GM21390 (cell line): ENCODE measurements at regions not wholly inside any gene's neighbourhood (a gene's known extent, or its start where the extent isn't known, plus 50 kb on each side); places are given as distances from the start of the nearest gene placed in this dataset.
"Not testable (repeated sequence)": the region's sequence is repeated elsewhere in the genome, so short reads cannot be mapped to it uniquely, and the experiment has no call there.

Experiments used
- ATAC-seq: cut with Tn5 transposase; IDR thresholded peaks from one replicate; pipeline ENCODE4 v1.9.1; 2021; ENCODE audit not compliant: unreplicated experiment

DNA sequence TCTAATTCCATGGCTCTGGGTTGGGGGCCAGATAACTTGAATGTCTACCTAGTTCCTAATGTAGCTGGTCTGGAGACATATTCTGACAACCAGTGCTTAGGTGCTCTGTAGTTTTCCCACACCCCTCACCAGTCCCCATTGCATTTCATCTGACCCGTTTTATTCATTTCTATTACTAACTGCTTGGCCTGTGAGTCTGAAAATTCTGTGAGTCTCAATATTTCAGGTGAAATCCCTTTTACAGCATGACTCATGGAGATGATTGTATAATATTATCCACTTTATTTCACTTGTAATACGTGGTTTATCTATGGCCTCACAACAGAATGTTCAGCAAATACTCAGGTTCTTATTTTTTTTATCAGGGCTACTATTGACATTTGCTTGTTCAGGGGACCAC is 103.7 kb upstream of the UGP2 start:
- no peak for ATAC-seq

GRCh38 chr2:63739180-63739579 is 102.5 kb upstream of the UGP2 start:
- ATAC-seq: not testable (repeated sequence)

- no peak for ATAC-seq
Measured at GRCh38 chr2:63740020-63740419, 101.7 kb upstream of the UGP2 start.

DNA sequence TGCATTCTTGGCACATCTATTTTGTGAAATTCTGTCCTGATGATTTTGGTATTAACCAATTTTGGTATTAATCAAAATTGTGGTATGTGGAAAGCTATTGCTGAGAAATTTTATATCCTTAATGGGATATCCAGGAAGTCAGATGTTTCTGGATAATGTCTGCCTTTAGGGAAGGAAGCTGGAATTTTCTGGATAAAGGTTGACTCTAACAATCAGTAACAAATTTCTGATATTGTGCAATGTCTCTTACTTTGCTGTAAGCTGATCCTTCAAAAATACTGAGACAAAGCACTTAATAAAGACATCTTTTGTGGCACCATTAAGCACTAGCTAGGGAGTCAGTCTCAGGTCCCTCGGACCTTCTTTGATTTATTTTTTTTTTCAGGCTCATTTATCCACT is 100.8 kb upstream of the UGP2 start:
- ATAC-seq: no peak

DNA sequence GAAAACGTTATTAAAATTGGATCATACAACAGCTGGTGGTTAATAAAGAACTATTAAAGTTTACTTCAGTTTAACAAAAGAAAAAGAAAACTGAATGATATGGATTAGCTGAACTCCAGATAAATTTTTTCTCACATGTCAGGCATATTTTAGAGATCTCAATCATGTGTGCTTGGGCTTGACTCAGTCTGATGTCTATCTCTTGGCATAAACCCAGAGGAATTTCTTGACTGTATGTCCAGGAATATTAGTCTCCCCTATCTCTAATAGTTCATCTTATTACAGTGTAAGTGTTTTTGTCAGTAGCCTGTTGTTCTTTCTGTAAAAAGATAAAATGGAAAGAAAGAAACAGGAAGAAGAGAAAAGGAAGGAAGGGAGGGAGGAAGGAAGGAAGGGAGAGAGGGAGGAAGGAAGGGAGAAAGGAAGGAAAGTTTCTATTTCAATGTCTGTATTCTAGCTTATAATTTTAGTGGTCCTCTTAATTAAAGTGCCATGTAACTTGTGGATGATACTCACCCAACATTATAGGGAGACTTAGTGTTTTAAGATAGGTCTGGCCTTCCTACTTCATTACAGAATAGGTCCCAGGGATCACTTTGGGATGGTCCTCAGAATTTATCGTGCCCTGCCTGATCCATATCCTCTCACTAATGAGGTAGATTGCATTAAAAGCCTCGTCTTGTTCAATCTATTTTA is 99.7 kb upstream of the UGP2 start:
- no peak for ATAC-seq

DNA sequence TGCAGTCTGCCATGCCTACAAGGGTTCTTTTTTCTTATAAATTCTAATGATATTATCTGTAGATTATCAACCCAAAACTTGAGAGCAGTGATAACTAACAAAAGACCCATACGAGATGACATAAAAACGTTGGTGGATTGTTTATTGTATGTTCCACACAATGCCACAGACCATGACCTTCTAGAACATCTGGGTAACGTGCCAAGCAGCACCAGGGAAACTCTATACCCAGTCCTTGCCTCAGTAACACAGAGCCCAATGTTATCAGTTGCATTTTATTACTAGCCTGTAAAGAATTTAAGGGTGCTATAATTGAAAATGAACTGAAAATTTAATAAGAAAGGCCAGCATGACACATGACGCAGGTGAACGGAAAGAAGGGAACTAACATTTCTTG is 99.1 kb upstream of the UGP2 start:
- ATAC-seq: no peak

DNA sequence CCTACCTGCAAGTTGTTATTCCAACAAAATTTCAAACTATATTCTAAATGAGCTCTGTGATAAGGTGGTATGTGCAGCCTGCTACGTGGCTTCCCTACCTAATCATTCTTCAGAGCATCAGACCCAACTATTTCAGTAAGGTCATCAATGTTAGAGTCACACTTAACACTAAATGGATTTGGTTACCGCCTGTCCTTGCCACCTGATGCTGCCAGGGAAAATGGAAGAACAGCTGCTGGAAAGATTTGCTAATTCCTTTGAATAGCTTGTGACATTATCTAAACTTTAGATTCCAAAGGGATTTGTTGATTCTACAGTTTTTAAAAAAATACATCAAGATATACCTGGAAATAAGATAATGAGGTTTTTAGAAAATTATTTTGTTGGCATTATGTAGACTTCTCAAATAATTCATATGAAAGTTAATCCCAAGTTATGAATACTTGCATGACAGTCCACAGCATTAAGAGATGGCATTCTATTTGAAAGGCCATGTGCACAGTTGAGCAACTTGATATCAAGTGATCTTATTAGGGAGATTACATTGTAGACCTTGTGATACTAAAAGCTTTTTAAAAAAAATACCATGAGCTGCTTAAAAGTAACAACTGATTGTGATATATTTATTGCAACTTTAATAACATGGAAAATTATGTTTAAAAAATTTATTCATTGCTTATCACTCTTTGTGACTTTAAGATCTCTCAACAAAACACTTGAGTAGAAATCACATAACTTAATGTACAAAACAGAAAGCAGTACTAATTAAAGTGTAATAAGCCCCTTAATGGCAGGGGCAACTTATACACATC is 98.3 kb upstream of the UGP2 start:
- ATAC-seq: no peak

DNA sequence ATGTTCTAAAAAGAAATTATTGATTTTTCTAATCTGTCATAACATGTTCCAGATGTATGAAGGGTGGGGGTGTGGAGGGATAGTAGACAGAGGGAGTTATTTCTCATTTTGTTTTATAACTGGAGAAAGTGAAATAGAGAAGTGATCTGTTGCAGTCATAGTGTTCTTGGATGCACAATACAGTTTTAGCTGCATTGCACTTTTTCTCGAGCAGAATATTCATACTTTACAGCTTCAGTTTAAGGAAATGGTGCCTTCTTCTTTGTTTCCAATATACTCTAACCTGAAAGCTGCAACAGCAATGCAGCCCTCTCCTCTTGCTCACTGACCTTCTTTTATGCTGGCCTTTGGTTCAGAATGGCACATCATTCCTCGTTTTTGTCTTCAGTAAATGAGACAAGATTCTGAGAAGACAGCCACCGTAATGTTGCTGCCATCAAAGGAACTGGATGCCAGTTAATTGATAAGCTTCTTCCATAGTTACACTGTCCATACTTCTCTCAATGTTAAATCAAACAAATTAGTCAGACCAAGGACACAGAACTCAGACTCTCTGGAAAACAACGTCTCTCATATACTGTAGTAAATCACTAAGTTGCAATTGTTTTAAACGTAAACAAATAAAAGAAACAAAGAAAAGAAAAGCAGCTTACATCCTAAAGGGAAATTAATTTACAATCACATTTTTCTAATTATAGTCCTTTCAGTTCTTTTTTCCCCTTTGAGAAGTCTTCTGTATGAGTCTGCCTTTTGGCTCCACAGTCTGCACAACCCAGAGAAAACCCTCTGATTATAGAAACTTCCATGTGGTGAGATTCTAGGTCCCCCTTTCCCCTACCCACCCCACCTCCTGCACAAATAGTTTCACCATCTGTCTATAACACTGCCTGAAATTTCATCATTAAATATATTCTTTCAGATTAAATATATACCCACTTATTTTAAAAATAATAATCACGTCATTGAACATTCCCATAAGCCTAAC is 97.4 kb upstream of the UGP2 start:
- no peak for ATAC-seq

DNA sequence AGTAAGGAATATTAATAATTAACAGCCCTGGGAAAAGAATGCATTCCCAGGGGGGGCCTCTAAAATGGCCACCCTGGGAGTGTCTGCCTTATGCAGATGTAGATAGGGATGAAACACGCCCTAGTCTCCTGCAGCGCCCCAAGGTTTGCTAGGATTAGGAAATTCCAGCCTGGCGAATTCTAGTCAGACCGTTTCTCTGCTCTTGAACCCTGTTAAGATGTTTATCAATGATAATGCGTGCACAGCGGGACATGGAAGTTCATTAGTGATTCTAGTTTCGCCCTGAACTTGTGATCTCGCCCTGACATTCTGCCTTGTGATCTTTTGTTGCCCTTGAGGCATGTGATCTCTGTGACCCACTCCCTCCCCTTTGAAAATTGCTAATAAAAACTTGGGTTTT is 95.1 kb upstream of the UGP2 start:
- not testable (repeated sequence) for ATAC-seq

- no peak for ATAC-seq
Measured at GRCh38 chr2:63751901-63752300, 89.8 kb upstream of the UGP2 start.

DNA sequence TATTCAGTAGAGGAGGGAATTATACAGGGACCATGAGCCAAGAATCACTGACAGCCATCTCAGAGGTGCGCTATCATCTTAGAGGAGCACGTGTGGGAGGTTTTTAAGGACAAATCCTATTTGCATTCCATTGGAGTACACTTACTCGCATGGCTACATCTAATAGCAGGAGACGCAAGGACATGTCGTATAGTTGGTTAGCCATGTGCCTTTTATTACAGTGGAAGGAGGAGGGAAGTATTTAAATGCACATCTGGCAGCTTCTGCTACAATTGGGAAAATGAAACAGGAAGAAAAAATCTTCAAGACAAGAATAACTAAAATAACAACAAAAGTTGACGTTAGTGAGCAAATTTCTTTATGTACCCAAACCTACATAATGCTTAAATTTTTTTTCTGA is 86.5 kb upstream of the UGP2 start:
- no peak for ATAC-seq

DNA sequence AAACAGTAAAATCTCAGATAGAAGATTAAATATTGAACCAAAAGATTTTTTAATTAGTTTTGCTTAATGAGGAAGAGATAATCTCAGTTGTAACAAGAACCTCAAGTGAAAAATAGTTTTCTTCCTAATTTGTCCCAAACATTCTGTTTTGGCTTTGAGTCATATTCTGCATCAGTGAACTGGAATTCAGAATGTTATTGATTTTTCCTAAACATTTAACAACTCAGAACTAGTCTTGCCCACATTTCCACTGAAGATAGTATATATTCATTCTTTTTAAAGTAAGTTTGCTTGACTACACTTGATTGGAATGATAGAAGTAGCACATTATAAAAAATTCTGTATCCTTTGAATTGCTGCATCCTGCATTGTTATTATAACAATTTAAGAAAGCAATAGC is 85.7 kb upstream of the UGP2 start:
- no peak for ATAC-seq

DNA sequence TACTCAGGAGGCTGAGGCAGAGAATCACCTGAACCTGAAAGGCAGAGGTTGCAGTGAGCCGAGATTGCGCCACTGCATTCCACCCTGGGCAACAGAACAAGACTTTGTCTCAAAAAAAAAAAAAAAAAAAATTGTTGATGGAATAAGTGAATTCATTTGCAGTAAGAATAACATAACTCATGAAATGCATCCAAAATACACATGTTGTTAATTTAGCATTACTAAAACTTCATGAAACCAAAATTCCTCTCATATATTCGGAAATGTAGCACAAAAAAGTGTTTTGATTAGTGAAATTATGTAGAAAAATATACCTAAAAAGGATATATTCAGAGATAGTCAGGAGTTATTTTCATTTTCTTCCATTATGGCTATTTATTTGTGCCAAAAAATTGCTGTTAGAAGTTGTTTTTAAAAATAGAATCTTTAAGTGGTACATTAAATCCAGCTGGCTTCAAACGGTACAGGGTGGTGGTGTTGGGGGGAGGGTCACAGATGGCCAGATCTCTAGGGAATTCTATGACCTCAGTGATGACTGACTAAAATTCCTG is 78.2 kb upstream of the UGP2 start:
- no peak for ATAC-seq

- ATAC-seq: no peak
Measured at GRCh38 chr2:63764630-63765029, 77.1 kb upstream of the UGP2 start.

DNA sequence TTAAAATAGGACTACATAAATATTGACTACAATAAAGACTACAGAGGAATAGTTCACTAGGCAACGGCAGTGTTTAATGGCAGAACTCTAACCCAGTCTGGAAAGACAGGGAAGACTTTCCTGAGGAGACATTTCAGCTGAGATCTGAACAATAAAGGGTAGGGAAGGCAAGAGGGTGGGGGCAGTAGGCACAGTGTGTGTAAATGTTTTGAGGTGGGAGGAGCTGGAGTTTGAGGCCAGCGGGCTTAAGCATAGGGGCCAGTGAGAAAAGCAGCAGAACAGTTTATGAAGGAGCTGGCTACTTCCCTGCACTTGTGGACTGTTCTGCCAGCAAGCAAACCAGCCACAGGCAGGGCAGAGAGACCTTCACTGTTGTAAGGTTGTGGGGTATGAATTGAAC is 76.6 kb upstream of the UGP2 start:
- ATAC-seq: no peak

- ATAC-seq: no peak
Measured at GRCh38 chr2:63767307-63767706, 74.4 kb upstream of the UGP2 start.

DNA sequence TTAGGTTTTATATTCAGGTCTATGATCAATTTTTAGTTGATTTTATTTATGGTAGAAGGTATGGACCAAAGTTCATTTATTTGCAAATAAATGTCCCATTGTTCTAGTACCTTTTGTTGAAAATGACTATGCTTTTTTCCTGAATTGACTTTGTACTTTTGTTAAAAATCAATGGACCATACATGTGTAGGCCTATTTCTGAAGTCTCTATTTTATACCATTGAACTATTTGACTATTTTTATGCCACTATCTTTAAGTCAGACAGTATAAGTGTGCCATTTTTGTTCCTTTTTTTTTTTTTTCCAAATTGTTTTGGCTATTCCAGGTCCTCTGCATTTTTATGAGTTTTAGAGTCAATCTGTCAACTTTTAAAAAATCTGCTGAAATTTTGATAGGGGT is 73.6 kb upstream of the UGP2 start:
- no peak for ATAC-seq

DNA sequence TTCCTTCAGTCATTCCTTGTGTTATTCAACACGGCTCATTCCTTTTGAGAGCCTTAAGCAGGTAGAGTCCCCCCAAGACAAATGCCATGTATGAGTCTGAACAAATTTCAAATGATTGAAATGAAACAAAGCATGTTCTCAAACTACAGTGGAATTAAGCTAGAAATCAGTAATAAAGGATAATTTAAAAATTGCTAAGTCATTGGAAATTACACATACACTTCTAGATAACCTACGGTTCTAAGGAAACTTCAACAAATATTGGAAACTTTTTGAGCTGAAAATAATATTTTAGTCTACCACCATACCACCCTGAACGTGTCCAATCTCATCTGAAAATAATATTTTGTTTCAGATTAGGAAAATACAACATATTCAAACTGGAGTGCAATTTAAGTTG is 71.8 kb upstream of the UGP2 start:
- no peak for ATAC-seq

- ATAC-seq: no peak
Measured at GRCh38 chr2:63772061-63772460, 69.6 kb upstream of the UGP2 start.

GRCh38 chr2:63775191-63775590 is 66.5 kb upstream of the UGP2 start:
- ATAC-seq: no peak

DNA sequence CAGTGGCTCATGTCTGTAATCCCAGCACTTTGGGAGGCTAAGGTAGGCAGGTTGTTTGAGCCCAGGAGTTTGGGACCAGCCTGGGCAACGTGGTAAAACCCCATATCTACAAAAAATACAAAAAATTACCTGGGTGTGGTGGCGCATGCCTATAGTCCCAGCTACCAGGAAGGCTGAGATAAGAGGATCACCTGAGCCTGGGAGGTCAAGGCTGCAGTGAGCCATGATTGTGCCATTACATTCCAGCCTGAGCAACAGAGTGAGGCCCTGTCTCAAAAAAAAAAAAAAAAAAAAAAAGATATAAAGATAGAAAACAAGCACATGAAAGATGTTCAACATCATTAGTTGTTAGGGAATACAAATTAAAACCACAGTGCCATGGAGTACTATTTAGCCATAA is 65.3 kb upstream of the UGP2 start:
- no peak for ATAC-seq
